Heart left ventricle (tissue), 16 donors: ENCODE measurements at regions not wholly inside any gene's neighbourhood (a gene's known extent, or its start where the extent isn't known, plus 50 kb on each side); places are given as distances from the start of the nearest gene placed in this dataset.

Experiments used
- ATAC-seq, 4 donors: fragments of 200-7000 bp; cut with Tn5 transposase; one replicate each; pipeline ENCODE4 v1.9.1; 2020 to 2022; ENCODE audit warnings: moderate library complexity in 4 of 4, mild to moderate bottlenecking in 3 of 4, moderate number of reproducible peaks in 1 of 4
- DNase-seq, 5 donors: peaks; one replicate each; pipeline ENCODE4 v3.0.0-alpha.2; 2020
- H3K27ac ChIP-seq, 12 donors: fragments of 200-600 bp; sonication (generic) in 4 of 12; one replicate each; pipeline versions ENCODE4 v1.5.0 to v1.8.0; 2016 to 2022; ENCODE audit warnings: mild to moderate bottlenecking in 2 of 12
- H3K27me3 ChIP-seq, 9 donors: fragments of 200-600 bp; sonication (generic) in 2 of 9; one replicate each; pipeline versions ENCODE4 v1.5.1 to v1.8.0; 2016 to 2022; ENCODE audit warnings: mild to moderate bottlenecking in 3 of 9
- H3K36me3 ChIP-seq, 9 donors: fragments of 200-600 bp; sonication (generic) in 2 of 9; one replicate each; pipeline versions ENCODE4 v1.5.0 to v1.8.0; 2018 to 2022; ENCODE audit warnings: mild to moderate bottlenecking in 2 of 9
- H3K4me1 ChIP-seq, 12 donors: fragments of 200-600 bp; sonication (generic) in 4 of 12; one replicate each; pipeline versions ENCODE4 v1.5.0 to v1.8.0; 2016 to 2022; ENCODE audit warnings: mild to moderate bottlenecking in 3 of 12
- H3K4me3 ChIP-seq, 12 donors: fragments of 200-600 bp; sonication (generic) in 4 of 12; one replicate each; pipeline versions ENCODE4 v1.5.0 to v1.8.0; 2017 to 2022; ENCODE audit warnings: mild to moderate bottlenecking in 9 of 12, moderate library complexity in 4 of 12
- H3K9me3 ChIP-seq, 12 donors: fragments of 200-600 bp; sonication (generic) in 4 of 12; one replicate each; pipeline versions ENCODE4 v1.5.0 to v1.8.0; 2016 to 2022; ENCODE audit warnings: mild to moderate bottlenecking in 1 of 12
- CTCF ChIP-seq, 12 donors: fragments of 200-600 bp; sonication (generic) in 4 of 12; IDR thresholded peaks; one replicate each; pipeline versions ENCODE4 v1.5.0 to v1.8.0; 2018 to 2022; ENCODE audit warnings: antibody characterized with exemption in 12 of 12, mild to moderate bottlenecking in 5 of 12
- POLR2A ChIP-seq, 2 donors: fragments of 450-650 bp; IDR thresholded peaks; one replicate each; pipeline ENCODE4 v1.6.1; 2017; ENCODE audit warnings: antibody characterized with exemption in 2 of 2, mild to moderate bottlenecking in 2 of 2, moderate library complexity in 2 of 2
- WGBS, 4 donors: extraction: QIAGEN DNeasy Blood & Tissue Kit in 2 of 4; methylation state at CpG; one replicate each; pipeline versions ENCODE4 v1.1.5 to v1.1.7; 2013 to 2018; 5-methylcytosine and 5-hydroxymethylcytosine counted together
- intact Hi-C, 10 donors: fragments of 100-400 bp; cut with DNase I; formaldehyde crosslinking; loops; one replicate each; pipeline versions ENCODE4 v1.11.1 to v1.14.2; 2022
- donor health status: ischemic (EF 13 %, LVEDD 7.1; RV severe dilation, severe dysfunction).
- donor health status: healthy with polysubstance abuse.
- donor health status: DM: no; HTN: yes; CAD: no.
- donor health status: DM: no; HTN: no; CAD: no.
- donor health status: ischemic (EF 25% LVEDD 6.9; RV normal size, moderate dysfunction).
- donor health status: ischemic (EF 25% LVEDD 5.7; RV mildly dilated, moderate dysfunction).
- donor health status: healthy.
- donor health status: DM: yes; HTN: yes; CAD: no.
- donor health status: ischemic (EF 35%, LVEDD 5.7; RV mildly dilated, moderate dysfunction).
- donor health status: nonischemic (EF 11% LVEDD 7.7; RV severe dilation, severe dysfunction).
- donor health status: DM: yes; HTN: yes; CAD: no.
- donor health status: PGD.
- donor health status: ischemic (EF 29% LVEDD 5.4; RV normal size, mild dysfunction).
- donor health status: nonischemic (EF 23%, LVEDD 6.1; RV moderate dilation, normal function).

DNA sequence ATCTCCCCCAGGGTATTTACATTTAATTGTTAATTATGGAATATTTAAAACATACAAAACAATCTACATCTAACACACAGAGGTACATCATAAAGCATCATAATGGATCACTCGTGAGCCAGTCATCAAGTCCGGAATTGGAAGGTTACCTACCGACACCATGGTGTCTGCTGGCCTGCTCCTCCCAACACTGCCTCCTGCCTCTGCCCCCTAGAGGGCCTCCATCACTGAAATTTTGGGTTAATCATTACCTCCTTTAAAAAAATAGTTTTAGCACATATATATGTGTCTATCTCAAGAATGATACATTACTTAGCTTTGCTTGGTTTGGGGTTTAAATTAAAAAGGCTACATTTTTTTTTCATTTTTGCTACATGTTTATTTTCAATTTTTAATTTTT lies 114.6 kb upstream of the PDE10A start:
- Histone ChIP-seq H3K27me3 (no peaks in the 10 kb centered on the region), H3K27ac (no peak overlapping the region), H3K9me3 (no peaks in the 10 kb centered on the region), H3K4me1 (peaks cover 0 to 22% (median 5%) of the 10 kb centered on the region in 12 donors), H3K36me3 (no peaks in the 10 kb centered on the region), H3K4me3 (no peak overlapping the region)
- WGBS, 4 donors, result 94 to 96% (median 96%) methylated on average over 3 of the region's 3 CpGs
- DNase-seq (no peak), ATAC-seq (no peak)
- intact Hi-C loops, result no loop called here
- TF ChIP-seq POLR2A (IDR thresholded peaks at IDR 0.05) (no peak), CTCF (IDR thresholded peaks at IDR 0.05) (no peak)

DNA sequence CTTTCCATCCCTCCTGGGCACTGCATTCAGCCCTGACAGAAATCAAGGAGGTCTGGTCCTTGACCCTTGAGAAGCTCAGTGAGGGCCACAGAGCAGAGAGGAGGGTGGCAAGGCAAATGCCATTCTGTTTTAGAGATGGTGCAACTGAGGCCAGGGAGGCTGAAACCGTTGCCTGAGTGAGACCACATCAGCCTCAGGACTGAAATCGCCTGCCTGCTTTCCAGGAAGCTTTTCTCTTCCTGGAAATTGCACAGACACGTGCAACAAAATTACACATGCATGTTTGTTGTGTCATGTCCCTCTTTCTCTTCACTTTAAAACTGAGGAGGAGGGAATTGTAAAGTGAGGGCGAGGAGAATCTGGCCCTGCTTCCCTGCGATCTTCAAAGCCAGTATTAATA lies 113.7 kb upstream of the PDE10A start:
- H3K27ac ChIP-seq, result no peak overlapping the region
- intact Hi-C loops, result no loop called here

GRCh38 chr6:165775721-165776120 lies 112.7 kb upstream of the PDE10A start:
- H3K27me3 ChIP-seq, result no peaks in the 10 kb centered on the region
- H3K36me3 ChIP-seq, result no peaks in the 10 kb centered on the region
- no peak for ATAC-seq
- 86 to 91% (median 89%) methylated on average over 3 of the region's 3 CpGs for WGBS, 4 donors
- peak overlapping the region in 7 of 12 donors; percentile 25 to 75 (median 64) for H3K27ac ChIP-seq
- H3K9me3 ChIP-seq, result no peaks in the 10 kb centered on the region
- intact Hi-C loops, result no loop called here
- no peak overlapping the region for H3K4me3 ChIP-seq
- no peak for DNase-seq
- H3K4me1 ChIP-seq, result peaks cover 0 to 22% (median 5%) of the 10 kb centered on the region in 12 donors
- TF ChIP-seq CTCF (IDR thresholded peaks at IDR 0.05) (no peak), POLR2A (IDR thresholded peaks at IDR 0.05) (no peak)

More for the DNA sequence above, 113.7 kb upstream of the PDE10A start:
- Histone ChIP-seq H3K4me3 (no peak overlapping the region), H3K36me3 (no peaks in the 10 kb centered on the region), H3K9me3 (no peaks in the 10 kb centered on the region), H3K4me1 (peaks cover 0 to 22% (median 5%) of the 10 kb centered on the region in 12 donors), H3K27me3 (no peaks in the 10 kb centered on the region)
- DNase-seq (no peak), ATAC-seq (no peak)
- TF ChIP-seq POLR2A (IDR thresholded peaks at IDR 0.05), result no peak
- no peak for TF ChIP-seq CTCF (IDR thresholded peaks at IDR 0.05)
- 68 to 74% (median 70%) methylated on average over 5 of the region's 5 CpGs for WGBS, 4 donors

DNA sequence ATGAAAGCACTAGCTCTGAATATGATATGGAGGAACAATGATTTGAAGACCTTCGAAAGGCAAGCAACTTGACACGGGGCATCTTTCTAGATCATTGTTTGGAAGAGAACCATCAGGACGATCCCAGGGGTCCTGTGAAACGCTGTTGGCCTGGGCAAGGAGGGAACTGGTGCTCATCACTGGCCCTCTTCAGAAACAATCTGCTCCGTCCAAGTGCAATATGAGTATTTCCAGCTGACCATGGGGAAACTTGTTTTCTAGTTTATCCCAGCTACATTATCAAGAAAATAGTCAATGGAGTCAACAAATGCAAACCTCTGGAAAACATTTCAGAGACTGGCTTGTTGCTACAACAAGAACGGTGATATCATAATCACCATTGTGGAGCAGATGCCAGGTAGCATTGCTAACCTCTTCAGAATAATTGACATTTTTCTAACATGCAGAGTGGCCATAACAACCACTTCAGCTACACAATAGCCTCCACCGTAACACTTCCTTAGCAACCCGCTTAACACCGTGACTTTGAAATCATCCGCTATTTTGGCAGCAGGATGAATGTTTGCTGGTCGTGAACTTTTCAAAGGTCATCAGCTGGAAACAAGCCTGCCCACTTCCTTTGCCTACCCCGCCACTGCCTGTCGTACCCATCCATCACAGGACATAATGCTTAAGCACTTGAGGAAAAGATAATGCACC lies 112.0 kb upstream of the PDE10A start:
- WGBS, 4 donors, result 14 to 26% (median 21%) methylated on average over 13 of the region's 13 CpGs
- ATAC-seq (peak; percentile 97 to 99 (median 98)), DNase-seq (peak in 4 of 5 donors; percentile 69 to 74 (median 72))
- TF ChIP-seq CTCF (IDR thresholded peaks at IDR 0.05) (no peak), POLR2A (IDR thresholded peaks at IDR 0.05) (no peak)
- Histone ChIP-seq H3K36me3 (no peaks in the 10 kb centered on the region), H3K4me3 (no peak overlapping the region), H3K4me1 (peaks cover 0 to 25% (median 8%) of the 10 kb centered on the region in 12 donors), H3K27me3 (no peaks in the 10 kb centered on the region), H3K27ac (peak overlapping the region; percentile 25 to 76 (median 64)), H3K9me3 (no peaks in the 10 kb centered on the region)
- intact Hi-C loops, result loop anchor here in 2 of 10 donors (5.0 kb wide), 1 partner anchor 113 kb away; the partner anchor contains the start of gene PDE10A (in 2 of the 2)
